H1 (cell line): ENCODE measurements at regions not wholly inside any gene's neighbourhood (a gene's known extent, or its start where the extent isn't known, plus 50 kb on each side); places are given as distances from the start of the nearest gene placed in this dataset.
"Not testable (repeated sequence)": the region's sequence is repeated elsewhere in the genome, so short reads cannot be mapped to it uniquely, and the experiment has no call there.

ENCODE experiments used
- CTCF ChIP-seq, 3 experiments: IDR thresholded peaks; 1 replicate in 2 of 3; 2 replicates in 1 of 3; pipeline versions ENCODE4 v1.5.1 to v1.6.1; 2011; ENCODE audit warnings: low read length in 3 of 3, mild to moderate bottlenecking in 3 of 3, inconsistent platforms in 2 of 3, low read depth in 1 of 3, moderate library complexity in 1 of 3; ENCODE audit not compliant: insufficient read depth in 1 of 3; ENCODE audit errors: control extremely low read depth in 1 of 3
- SAP30 ChIP-seq: fragments of 300-600 bp; sonication (generic); IDR thresholded peaks from 2 replicates; pipeline ENCODE4 v1.7.1; 2012; ENCODE audit warnings: low read length, moderate library complexity, mild to moderate bottlenecking, inconsistent platforms; ENCODE audit not compliant: insufficient read depth, insufficient replicate concordance

DNA sequence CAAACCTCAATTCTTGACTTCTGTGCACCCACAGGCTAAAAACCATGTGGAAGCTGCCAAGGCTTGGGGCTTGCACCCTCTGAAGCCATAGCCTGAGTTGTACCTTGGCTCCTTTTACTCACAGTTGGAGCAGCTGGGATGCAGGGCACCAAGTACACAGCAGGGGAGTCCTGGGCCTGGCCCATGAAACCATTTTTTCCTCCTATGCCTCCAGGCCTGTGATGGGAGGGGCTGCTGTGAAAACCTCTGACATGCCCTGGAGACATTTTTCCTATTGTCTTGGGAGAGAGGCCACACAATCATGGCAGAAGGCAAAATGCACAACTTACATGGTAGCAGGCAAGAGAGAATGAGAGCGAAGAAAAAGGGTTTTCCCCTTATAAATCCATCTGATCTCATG lies 568.6 kb downstream of the SMARCA1 start:
- TF ChIP-seq CTCF (IDR thresholded peaks at IDR 0.05; ENCODE audit: control extremely low read depth in 1 of 3, insufficient read depth in 1 of 3, low read depth in 1 of 3, low read length in 3 of 3); SAP30: not testable (repeated sequence)
